Left kidney (tissue), 1 donor: ENCODE measurements at regions not wholly inside any gene's neighbourhood (a gene's known extent, or its start where the extent isn't known, plus 50 kb on each side); places are given as distances from the start of the nearest gene placed in this dataset.

ENCODE experiments used
- DNase-seq: peaks from one replicate; pipeline ENCODE4 v3.0.0-alpha.2; 2013

DNA sequence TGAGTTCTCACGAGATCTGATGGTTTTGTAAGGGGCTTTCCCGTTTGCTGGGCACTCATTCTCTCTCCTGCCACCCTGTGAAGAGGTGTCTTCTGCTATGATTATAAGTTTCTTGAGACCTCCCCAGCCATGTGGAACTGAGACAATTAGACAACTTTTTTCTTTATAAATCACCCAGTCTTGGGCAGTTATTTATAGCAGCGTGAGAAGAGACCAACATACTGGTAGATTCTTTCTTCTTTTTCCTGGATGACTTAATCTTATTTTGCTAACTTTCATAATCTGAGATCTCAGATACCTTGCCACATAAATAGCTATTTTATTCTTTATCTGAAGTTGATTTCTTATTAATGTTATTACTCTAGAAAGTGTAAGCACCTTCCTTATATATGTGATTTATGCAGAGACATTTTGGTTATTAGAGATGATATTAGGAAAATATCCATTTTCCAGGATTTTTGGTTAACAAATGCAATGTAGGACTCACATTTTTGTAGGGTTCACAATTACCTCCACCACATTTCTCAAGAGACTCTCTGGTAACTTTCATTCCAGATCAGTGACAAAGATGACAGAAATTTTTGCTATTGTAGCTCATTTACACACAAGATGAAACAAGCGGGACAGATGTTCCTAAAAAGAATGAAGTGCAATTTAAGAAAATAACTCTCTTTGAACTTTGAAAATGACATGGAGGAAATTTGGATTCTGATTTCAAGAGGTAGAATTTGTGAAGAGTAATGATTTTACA is 97.9 kb upstream of the RND3 start:
- no peak for DNase-seq

- DNase-seq = no peak
Observed at GRCh38 chr2:150584081-150584480, 96.6 kb upstream of the RND3 start.

GRCh38 chr2:150581717-150582472 is 94.4 kb upstream of the RND3 start:
- DNase-seq = no peak

- DNase-seq = no peak
Observed at GRCh38 chr2:150578481-150578880, 91.0 kb upstream of the RND3 start.

GRCh38 chr2:150575861-150576260 is 88.4 kb upstream of the RND3 start:
- no peak for DNase-seq

DNA sequence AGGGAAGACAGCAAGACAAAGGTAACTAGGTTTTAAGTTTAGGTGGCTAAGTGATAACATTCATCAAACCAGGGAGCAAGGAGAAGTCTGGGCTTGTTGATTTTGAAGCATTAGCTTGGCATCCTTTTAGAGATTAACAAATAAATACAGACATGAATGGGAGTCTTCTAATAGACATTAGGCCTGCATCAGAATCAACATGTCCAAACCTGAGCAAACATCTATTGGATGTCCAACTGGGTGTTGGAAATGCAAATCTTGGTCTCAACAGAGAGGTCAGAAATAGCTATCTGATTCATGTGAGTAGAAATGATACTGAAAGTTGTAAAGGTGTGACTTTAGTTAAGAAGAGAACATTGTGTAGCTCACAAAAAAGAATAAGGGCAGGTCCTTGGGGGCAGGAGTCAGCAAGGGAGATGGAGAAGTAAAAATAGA is 85.5 kb upstream of the RND3 start:
- no peak for DNase-seq

GRCh38 chr2:150572194-150572766 is 84.8 kb upstream of the RND3 start:
- no peak for DNase-seq

- no peak for DNase-seq
Observed at GRCh38 chr2:150571121-150571520, 83.7 kb upstream of the RND3 start.

- no peak for DNase-seq
Observed at GRCh38 chr2:150570712-150571111, 83.2 kb upstream of the RND3 start.

DNA sequence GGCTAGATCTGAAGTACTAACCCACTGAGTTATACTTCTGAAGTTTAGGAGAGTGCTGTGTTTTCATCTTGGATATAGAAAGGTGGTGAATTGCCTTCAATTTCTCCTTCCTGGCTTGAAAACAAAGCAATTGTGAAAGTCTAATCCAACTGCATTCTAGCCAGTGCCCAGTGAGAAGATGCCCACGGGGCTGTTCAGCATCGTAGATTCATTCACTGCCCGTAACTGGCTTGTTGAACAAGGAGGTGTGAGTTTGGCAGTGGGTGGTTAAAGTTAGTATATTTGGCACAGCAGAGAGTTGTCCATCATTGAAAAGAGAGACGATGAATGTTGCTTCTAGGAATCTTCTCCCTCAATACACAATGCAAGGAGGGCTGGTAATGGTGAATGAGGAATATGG is 82.3 kb upstream of the RND3 start:
- no peak for DNase-seq

DNA sequence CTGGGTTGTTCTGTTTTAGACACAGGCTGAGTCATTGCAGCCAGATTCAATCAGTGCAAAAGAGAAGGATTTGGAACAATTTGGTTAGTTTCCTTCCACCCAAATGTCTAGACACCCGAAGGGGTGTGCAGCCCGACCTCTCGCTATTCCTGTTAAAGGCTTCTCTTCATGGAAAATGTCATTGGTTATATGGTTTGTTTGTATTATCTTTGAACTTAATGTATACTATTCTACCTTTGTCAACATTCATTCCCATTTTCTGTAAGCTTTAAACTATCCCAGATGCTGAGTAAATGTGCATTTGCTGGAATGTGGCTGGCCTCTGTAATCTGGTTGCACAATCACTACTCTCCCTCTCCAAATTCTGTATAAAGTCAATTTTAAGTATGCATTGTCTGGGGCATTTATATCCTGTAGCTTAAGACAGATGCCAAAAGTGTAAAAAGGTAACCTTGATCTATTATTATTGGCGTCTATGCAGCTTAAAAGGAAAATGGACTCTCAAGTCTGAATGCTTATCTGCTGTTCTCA is 80.4 kb upstream of the RND3 start:
- DNase-seq = no peak

DNA sequence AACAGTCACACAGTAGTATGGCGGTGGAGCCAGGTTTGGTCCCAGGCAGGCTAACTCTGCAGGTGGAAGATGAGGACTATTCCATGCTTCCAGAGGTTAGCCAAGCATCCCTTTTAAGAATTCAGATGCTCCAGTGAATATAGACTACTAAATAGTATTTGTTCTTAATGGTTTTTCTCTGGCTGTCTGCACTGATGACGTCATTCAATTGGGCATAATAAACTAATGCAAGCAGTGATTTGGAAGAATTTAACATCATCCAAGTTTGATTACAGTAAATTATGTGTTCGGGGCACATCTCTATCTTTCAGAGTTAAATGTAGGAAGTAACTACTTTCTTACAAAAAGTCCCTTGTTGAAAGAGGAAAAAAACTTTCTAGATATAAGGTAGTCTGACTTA is 78.8 kb upstream of the RND3 start:
- DNase-seq = no peak

GRCh38 chr2:150561076-150561475 is 73.6 kb upstream of the RND3 start:
- no peak for DNase-seq

GRCh38 chr2:150557020-150557600 is 69.6 kb upstream of the RND3 start:
- DNase-seq = no peak

- no peak for DNase-seq
Observed at GRCh38 chr2:150555611-150556356, 68.3 kb upstream of the RND3 start.

DNA sequence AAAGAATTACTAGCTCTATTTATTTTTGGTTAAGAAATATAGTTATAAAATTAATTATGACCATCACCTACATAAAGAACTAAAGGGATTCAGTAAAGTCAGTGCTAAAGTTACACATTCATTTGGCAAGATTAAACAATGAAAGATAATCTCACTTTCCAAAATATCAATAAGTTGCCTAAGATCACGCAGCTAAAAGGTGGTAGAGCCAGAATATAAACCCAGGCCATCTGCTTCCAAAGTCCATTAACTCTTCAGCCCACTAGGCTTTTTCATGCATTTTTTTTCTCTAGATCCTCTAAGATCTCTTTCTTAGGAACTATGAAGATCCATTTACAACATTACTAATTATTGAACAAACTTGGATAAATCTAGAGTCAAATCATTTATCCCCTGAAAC is 66.6 kb upstream of the RND3 start:
- no peak for DNase-seq

DNA sequence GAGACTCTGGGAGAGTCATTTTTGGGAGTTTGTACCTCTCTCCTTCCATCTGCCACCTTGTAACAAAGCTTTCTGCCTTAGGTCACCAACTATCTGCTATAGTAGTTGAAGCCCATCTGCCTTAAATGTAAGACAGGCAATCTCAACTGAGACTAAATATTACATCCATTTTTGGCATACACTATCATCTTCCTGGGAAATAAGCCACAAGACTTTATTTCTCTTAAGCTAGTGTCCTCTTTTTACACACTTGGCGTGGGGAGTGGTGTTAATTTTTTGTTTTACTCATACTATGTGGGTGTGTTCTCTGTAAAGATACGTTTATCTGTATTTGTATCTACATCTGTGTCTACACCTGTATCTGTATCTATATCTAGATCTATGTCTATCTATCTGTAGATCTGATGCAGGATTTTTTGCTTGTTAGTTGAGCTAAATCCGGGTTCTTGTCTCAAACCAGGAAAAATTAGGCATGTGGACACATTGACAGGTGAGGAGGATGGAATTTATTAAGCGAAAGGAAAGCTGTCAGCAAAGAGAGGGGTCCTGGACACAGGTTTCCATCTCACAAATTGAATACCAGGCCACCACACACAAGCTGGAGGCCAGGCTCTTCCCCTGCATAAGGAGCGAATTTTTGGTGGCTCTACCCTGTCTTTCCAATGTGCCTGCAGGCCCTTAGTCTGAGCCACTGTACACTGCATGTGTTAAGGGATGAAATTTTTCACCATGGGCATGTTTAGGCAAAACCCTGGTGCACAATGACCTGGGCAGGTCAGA is 64.8 kb upstream of the RND3 start:
- no peak for DNase-seq

GRCh38 chr2:150549381-150549780 is 61.9 kb upstream of the RND3 start:
- no peak for DNase-seq

DNA sequence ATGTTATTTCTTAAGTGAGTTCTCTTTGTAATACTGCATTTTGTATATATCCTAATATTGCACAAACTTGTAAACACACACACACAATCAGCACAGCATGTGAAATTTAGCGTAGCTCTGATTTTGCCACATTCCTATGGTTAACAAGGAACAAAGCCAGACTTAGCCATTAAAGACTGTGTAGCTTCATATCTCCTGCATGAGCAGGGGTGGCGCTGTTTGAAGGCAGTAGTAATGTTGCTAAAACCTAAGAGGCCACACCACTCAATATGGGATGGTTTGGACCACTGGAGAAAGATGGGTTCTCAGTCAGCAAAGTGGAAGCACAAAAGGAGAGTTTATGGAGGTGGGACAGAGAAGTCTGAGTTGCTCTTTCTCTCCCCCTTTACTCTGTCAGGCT is 61.1 kb upstream of the RND3 start:
- no peak for DNase-seq

GRCh38 chr2:150545916-150546315 is 58.4 kb upstream of the RND3 start:
- no peak for DNase-seq

- no peak for DNase-seq
Observed at GRCh38 chr2:150544731-150545130, 57.3 kb upstream of the RND3 start.
